ENCODE measurements at regions not wholly inside any gene's neighbourhood (a gene's known extent, or its start where the extent isn't known, plus 50 kb on each side); places are given as distances from the start of the nearest gene placed in this dataset.

DNA sequence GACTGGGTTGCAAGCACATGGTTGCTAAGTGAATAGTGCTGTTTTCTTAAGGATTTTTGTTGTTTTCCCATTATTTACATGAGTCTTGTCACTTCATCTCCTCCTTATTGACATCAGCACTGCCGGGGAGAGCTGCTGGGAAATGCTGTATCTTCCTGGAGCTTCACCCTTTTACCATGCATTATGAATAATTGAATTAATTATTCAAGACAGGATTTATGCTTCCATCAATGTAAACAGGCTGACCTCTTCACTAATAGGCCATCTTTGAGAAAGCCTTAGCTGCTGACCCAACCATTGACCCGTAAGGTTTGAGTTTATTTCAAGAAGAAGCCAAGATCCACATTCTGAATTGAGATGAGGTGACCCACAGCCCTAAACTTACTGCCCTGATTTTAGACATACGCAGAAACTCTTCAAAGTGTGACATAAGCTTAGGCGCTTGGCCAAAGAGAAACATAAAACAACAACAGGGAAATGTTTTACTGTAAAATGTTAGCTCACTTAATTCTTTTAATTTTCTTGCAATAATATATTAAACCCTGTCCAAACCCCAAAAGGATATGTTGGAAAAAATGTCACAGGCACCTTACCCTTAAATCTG lies 365.5 kb upstream of the SYT4 start:
- TF ChIP-seq, protein P1, sequence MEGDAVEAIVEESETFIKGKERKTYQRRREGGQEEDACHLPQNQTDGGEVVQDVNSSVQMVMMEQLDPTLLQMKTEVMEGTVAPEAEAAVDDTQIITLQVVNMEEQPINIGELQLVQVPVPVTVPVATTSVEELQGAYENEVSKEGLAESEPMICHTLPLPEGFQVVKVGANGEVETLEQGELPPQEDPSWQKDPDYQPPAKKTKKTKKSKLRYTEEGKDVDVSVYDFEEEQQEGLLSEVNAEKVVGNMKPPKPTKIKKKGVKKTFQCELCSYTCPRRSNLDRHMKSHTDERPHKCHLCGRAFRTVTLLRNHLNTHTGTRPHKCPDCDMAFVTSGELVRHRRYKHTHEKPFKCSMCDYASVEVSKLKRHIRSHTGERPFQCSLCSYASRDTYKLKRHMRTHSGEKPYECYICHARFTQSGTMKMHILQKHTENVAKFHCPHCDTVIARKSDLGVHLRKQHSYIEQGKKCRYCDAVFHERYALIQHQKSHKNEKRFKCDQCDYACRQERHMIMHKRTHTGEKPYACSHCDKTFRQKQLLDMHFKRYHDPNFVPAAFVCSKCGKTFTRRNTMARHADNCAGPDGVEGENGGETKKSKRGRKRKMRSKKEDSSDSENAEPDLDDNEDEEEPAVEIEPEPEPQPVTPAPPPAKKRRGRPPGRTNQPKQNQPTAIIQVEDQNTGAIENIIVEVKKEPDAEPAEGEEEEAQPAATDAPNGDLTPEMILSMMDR (IDR thresholded peaks at IDR 0.05), result no peak
- no peak for TF ChIP-seq POLR2AphosphoS5 (IDR thresholded peaks at IDR 0.05)
